ENCODE measurements at regions not wholly inside any gene's neighbourhood (a gene's known extent, or its start where the extent isn't known, plus 50 kb on each side); places are given as distances from the start of the nearest gene placed in this dataset.

DNA sequence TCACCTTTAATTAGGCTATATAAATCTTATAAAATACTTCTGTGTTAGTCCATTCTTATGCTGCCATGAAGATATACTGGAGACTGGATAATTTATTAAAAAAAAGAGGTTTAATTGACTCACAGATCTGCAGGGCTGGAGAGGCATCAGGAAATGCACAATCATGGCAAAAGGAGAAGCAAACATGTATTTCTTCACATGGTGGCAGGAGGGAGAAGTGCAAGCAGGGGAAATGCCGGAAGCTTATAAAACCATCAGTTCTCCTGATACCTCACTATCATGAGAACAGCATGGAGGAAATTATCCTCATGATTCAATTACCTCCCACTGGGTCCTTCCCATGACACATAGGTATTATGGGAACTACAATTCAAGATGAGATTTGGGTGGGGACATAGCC, 504.4 kb downstream of the RIT2 start:
- FAIRE-seq (no peak), DNase-seq (ENCODE audit: low spot score) (no peak)

DNA sequence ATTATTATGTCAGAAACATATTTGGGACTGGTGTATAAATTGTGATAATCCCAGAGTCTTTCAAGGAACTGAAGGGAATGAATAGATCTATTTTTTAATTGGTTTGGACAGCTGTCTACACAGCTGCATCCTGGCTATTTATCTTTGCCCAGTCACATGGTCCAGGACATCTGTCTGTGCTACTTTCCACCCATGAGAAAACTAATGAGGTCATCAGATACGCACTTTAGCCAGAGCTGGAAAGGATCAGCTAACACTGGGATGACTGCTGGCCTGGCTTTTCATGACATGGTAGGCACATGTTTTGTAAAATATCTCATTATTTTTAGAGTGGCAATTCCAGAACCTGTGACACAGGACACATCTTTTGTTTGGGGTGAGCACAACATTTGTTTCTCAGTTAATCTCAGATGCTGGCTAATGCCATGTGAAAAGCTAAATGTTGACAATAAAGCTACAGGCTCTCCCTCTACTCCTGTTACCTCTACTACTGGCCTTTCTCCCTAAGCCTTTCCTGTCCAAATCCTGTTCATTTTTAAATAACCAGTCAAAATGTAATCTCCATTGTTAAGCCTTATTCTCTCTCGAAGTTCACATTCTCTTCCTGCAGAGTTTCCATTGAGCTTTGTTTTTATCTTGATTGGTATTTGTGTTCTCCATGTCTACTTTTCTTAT, 500.7 kb downstream of the RIT2 start:
- no peak for FAIRE-seq
- DNase-seq (ENCODE audit: low spot score): no peak

DNA sequence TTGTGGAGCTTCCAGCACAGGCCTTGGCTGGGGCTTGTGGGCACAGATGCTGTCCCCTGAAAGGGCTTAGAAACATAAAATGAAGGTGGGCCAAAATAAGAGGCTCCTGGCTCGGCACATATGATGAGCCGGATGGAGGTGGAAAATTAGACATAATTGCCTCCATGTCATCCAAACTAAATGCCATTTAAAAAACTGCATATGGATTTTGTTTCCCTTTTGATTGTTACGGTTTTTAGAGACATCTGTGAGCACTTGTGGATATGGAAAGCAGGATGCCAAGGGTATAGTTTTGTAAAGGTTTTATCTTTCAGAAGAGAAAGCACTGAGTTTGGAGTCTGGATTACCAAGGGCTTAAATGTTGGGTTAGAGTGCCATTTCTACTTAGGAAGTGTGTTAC, 498.3 kb downstream of the RIT2 start:
- FAIRE-seq (no peak), DNase-seq (ENCODE audit: low spot score) (no peak)

DNA sequence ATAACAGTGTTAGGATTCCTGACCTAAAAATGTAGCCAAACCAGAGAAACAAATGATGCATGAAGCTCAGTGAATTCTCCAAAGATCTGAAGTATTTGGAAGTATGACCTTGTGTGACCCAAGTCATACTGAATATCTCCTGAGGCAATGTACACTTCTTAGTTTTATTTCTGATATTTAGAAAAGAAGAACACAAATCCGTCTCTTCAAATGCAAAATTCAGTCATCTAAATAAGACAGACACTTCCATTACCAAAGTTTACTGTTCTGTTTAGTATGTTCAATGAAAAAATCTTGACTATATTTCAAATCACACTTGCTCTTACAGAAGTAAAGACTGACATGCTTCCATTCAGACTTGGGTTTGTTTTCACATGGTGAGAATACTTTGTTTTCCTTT, 495.7 kb downstream of the RIT2 start:
- no peak for FAIRE-seq
- no peak for DNase-seq (ENCODE audit: low spot score)

DNA sequence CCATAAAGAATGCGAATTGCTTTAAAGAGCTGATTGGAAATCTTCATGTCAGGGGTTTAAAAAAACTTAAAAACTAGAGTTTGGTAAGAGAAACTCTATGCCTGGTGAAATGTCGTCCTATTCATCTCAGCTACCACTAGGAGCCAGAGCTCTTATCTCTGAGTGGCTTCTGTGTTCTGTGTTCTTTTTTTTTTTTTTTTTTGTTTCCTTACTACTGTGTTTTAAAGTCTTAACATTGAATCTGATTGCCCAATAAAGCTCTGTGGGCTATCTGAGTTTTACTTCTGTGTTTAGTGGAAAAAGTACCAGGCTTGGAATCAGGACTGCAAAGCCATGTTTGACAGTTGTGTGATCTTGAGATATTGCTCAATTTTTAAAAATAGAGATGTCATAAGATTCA, 494.8 kb downstream of the RIT2 start:
- FAIRE-seq (no peak), DNase-seq (ENCODE audit: low spot score) (no peak)

DNA sequence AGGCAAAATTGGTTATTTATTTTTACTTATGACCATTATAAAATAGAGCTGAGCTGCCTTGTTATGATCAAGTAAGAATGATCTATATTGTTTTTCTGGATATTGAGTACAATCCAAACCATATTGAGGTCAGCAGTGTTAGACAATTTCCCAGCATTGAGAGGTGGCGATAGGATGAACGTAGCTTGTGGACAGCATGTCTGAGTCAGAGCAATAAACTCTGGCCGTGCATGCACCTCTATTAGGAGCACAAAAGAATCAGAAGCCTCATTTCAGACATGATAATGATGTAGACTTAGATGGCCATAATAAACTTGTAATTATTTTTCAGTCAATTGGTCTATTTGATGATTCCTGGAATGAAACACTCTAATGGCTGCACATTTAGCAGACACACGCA, 491.6 kb downstream of the RIT2 start:
- DNase-seq (ENCODE audit: low spot score) (no peak), FAIRE-seq (no peak)

DNA sequence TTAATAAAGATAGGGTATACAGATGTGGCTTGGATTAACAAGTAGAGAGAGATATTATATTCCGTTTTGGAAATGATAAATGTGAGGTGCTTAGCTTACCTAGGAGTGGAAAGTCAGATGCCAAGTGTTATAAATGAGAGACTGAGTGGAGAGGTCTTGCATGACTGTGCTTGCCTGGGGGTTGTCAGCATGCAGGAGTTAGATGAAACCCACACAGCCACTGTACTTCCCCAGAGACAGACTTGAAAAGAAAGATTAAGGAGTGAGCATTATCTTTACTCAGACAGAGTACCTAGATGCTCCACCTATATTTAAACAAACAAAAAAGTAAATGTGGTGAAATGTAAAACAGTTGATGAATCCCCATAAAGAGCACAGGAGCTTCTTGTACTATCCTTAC, 482.7 kb downstream of the RIT2 start:
- no peak for FAIRE-seq
- DNase-seq (ENCODE audit: low spot score): no peak

DNA sequence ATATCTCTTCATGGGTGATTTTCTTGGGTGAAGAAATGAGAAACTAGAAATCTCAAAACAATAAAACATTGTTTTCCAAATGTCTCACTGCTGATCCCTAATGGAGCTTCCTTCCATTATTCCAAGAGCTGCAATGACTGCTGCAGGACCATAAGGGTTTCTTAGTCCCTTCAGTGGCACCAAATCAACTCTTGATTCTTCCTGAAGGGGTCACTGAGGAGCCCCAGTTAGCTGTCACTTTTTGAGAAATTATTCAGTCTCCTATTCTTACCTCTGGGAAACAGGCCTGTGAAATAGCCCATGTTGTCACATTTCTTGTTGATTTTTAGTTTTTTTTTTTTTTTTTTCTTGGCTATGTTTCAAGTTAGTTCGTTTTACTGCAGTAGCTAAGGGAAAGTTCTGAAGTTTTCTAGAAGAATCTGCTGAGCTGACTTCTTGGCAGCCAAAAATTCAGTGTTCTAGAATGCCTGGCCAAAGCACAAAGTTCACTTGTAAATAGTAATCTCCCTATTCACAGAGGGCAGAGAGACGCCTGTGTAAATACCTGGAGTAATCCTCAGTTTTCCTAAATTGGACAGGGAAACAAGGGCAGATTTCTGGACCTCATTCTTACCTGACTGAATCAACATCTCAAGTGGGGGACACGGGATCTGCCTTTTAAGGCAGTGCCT, 480.0 kb downstream of the RIT2 start:
- FAIRE-seq (no peak), DNase-seq (ENCODE audit: low spot score) (no peak)

DNA sequence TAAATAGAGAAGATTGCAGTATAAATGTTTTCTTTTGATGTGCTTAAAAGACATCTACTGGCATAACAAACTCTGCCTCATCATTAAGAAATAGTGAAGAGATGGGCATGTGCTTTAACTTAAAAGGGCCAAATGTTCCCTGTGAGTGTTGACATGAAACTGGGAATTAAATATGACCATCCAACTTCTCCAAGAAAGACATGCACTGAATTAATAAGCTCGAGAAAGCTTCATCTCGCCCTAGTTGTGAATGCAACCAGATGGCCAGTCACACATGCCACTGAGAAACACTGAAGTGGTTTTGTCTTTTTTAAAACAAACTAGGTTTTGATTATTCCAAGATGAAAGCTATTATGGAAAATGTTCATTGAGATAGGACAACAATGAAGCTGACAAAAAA, 479.2 kb downstream of the RIT2 start:
- DNase-seq (ENCODE audit: low spot score): no peak
- no peak for FAIRE-seq

DNA sequence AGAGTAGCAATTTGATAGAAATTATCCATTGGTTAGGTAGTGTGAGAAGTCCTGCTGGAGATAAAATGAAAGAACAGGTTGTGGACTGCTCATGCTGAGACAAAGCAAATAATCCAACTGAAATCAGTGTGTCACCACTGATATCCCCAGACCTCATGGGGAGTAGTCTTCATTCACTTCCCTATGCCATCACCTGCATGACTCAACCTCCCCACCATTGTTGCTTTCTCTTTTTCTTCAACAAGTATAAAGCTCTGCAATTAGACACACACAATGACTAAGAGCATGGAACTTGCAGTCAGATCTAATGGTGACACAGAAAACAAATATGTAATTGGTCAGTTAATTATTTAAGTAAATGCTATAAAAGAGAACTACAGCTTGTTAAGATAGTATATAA, 475.3 kb downstream of the RIT2 start:
- FAIRE-seq (peak; percentile 69), DNase-seq (ENCODE audit: low spot score) (peak; percentile 85)

DNA sequence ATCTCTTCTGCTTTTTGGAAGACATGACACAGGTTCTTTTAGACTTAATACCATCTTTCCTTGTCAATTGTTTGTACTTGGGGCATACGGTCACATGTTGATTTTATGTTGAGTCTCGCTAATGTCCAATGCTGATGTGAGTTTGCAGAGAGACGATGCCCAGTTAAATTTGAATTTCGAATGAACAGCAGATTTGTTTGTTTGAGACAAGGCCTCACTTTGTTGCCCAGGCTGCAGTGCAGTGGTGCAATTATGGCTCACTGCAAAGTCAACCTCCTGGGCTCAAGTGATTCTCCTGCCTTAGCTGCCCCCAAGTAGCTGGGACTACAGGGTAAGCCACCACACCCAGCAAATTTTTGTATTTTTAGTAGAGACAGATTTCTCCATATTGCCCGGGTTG, 473.5 kb downstream of the RIT2 start:
- DNase-seq (ENCODE audit: low spot score) (no peak), FAIRE-seq (no peak)

DNA sequence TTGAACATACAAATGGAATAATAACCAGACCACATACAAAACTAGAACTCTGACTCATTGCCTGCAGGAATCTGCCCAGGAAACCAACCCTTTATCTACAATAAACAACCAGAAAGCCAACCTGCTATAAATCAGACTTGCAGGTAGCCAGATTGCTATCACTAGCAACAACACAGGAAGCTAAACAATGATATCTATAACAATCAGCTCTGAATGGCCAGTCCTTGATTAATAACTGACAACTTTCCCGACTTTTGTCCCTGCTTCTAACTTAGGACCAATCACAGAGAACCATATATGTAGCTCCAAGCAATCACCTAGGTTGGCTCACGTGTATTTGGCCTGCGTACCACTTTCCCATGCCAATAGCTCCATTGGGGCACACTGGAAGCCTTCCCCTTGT, 470.8 kb downstream of the RIT2 start:
- DNase-seq (ENCODE audit: low spot score) (peak; percentile 54), FAIRE-seq (no peak)

DNA sequence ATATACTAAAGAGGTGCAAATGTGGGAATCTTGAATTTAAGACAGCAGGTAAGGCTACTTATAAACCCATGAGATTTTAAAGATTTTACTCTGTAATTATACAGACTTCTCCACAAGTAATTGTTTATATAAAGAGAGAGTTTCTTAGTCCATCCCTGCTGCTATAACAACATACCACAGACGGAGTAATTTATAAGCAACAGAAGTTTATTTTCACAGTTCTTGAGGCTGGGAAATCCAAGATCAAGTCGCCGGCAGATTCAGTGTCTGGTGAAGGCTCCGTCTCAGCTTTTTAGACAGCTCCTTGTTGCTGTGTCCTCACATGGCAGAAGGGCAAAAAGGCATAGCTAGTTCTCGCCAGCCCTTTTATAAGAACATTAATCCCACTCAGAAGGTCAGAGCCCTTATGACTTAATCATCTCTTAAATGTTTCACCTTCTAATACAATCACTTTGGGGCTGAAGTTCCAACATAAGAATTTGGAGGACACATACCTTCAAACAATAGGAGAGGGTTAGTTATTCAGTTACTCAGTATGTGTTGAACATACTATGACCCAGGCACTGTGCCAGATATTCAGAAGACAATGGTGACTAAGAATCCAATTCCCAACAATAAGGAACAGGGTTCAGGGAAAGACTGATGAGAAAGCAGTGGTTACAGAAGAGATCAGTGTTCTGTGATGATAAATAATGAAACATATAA, 466.0 kb downstream of the RIT2 start:
- DNase-seq (ENCODE audit: low spot score): peak; percentile 89
- FAIRE-seq: peak; percentile 96

DNA sequence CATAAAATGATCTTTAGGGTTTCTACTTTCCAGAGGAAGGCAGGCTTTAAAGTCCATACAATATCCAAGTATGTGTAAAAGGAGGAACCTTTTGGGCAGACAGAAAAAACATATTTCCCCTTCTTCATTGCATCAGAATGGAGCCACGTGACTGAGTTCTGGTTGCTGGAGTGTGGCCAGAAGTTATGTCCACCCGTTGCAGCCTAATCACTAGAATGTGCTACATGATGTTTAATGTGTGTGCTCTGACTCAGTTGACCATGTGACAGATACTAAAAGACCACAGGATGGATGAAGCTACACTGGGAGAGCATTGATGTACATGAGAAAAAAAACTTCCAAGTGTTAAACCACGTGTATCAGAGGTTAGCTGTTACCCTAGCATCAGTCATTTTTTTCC, 460.9 kb downstream of the RIT2 start:
- peak; percentile 51 for DNase-seq (ENCODE audit: low spot score)

DNA sequence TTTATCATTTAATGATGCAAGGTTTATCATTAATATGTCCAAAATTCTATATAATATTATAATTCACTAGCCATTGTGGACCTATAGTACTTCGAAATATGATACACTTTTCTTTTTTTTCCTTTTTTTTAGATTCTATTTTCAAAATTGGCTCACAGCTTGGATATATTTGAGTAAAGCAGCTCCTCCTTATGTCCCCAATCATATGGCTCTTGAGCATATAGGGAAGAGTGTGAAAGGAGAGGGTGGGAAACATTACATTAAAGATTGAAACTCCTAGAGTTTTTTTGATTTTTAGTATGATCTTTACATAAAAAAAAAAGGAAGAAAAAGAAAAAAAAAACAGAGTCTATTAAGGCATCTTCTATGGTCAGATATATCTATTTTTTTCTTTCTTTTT, 457.9 kb downstream of the RIT2 start:
- no peak for DNase-seq (ENCODE audit: low spot score)
- no peak for FAIRE-seq

More for the DNA sequence above, 460.9 kb downstream of the RIT2 start:
- FAIRE-seq: no peak

DNA sequence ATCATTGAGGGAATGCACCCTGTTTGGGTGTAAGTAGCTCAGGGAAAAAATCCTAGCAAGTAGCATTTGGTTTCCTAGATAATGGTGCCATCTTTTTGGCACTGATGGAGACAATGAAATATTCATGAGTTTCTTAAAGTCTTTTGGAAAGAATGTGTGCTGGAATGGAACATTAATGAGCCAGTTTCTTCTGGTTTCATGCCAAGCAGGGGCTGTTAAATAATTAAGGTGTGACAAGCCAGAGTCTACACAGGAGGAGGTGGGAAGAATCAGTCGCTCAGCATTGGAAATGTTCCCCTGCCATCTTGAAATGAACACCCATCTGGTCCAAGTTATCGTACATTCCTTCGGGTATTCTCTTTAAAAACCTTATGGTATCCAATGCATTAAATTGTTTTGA, 457.3 kb downstream of the RIT2 start:
- FAIRE-seq (no peak), DNase-seq (ENCODE audit: low spot score) (no peak)

DNA sequence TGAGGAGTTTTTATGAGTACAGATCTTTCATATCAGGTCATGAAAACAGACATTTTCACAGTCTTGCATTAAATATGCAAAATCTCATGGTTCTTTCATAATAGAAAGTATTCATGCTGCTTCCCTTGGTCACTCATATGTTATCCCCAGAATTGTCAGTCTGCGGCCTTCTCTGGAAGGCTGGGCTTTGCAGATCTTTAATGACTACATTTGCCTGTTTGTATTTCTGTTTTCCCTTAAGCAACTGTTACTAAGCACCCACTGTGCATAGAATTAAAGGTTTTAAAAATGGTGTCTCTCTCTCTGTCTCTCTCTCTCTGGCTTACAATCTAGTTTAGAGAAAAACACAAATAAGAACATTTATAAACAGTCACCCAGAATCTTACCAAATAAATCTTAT, 456.3 kb downstream of the RIT2 start:
- no peak for FAIRE-seq

DNA sequence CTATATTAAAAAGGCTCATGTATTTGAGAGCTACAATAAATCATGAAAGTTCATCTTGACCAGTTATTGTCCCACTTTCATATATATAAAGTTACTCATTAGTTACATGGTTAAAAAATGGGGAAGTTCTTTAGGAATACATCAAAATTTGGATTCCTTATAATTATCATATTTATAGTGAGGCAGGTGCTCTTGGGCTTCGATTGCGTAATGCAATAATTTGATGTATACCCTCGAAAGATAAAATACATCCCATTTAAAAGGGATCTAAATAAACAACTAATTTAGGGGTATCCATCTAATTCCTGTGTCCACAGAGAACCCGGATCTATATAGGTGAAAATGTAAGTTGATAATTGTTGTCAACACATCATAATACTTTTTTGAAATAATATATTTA, 444.6 kb downstream of the RIT2 start:
- no peak for DNase-seq (ENCODE audit: low spot score)
- FAIRE-seq: no peak

More for the DNA sequence above, 456.3 kb downstream of the RIT2 start:
- no peak for DNase-seq (ENCODE audit: low spot score)

DNA sequence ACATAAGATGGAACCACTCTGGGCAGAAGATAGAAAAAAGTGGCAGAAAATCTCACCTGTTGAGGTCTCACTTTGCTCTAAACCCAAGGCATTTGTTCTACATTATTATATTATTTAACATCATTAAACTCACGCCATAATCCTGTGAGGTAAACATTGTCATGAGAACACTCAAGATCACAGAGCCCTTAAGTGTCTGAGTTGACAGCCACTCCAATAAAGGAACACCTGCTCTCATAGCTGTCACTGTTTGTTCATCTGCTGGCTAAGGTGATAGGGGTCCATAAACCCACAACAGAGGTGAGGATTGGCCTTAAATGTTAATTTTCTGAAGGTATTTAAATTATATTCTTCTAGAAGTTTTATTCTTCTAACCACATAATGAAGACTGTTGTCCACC, 439.7 kb downstream of the RIT2 start:
- no peak for DNase-seq (ENCODE audit: low spot score)

DNA sequence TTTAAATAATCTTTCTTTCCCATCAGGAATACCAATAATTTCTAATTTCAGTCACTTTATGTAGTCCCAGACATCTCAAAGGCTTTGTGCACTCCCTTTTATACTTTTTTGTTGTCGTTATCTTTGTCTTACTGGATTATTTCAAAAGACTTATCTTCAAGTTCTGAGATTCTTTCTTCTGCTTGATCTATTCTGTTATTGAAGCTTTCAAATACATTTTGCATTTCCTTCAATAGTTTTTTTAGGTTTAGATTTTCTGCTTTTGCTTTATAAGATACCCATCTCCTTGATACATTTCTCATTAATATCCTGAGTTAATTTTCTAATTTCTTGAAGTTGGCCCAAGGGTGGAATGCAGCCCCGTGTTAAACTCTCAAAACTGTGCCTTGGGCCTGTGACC, 432.4 kb downstream of the RIT2 start:
- no peak for FAIRE-seq
- no peak for DNase-seq (ENCODE audit: low spot score)

More for the DNA sequence above, 439.7 kb downstream of the RIT2 start:
- FAIRE-seq: no peak

DNA sequence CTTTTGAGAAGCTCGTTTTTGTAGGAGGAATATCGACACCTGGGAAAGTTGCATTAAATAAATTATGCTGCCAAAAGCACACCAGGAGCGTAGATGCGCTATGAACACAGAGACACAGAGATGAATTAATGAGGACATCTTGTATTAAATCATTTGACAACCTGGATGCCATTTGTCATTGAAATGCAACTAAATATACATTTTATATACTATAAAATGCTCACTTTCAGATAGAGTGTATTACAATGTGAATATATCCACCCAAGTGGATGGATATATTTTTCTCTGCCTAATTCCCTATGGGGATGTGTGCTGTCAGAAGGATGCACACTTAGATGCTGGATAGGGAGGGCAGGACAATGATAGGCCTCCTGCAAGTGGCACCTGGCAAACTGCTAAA, 426.2 kb downstream of the RIT2 start:
- no peak for FAIRE-seq
- DNase-seq (ENCODE audit: low spot score): no peak

Measured in RCC 7860 (cell line).